Prostate gland (tissue), 2 donors: ENCODE measurements at regions not wholly inside any gene's neighbourhood (a gene's known extent, or its start where the extent isn't known, plus 50 kb on each side); places are given as distances from the start of the nearest gene placed in this dataset.

Experiments used
- DNase-seq: peaks from one replicate; pipeline ENCODE4 v3.0.0-alpha.2; 2019; ENCODE audit warnings: low spot score
- H3K27ac ChIP-seq, 2 donors: fragments of 200-600 bp; sonication (generic); 2 replicates each; pipeline ENCODE4 v1.5.1; 2017 to 2019
- H3K27me3 ChIP-seq: fragments of 200-600 bp; sonication (generic); replicated peaks from 2 replicates; pipeline ENCODE4 v1.5.1; 2019; ENCODE audit not compliant: insufficient read depth
- H3K36me3 ChIP-seq, 2 donors: fragments of 200-600 bp; sonication (generic); 1 replicate in 1 of 2; 2 replicates in 1 of 2; pipeline versions ENCODE4 v1.5.1 to v1.8.1; 2017 to 2019
- H3K4me1 ChIP-seq: fragments of 200-600 bp; sonication (generic); replicated peaks from 2 replicates; pipeline ENCODE4 v1.5.1; 2019
- H3K4me3 ChIP-seq, 2 donors: fragments of 200-600 bp; sonication (generic); 2 replicates each; pipeline ENCODE4 v1.5.1; 2017 to 2019
- H3K9me3 ChIP-seq: fragments of 200-600 bp; sonication (generic); 2 replicates; pipeline ENCODE4 v1.5.1; 2017
- POLR2A ChIP-seq: fragments of 450-650 bp; IDR thresholded peaks from one replicate; pipeline ENCODE4 v1.6.1; 2016; ENCODE audit warnings: antibody characterized with exemption, mild to moderate bottlenecking
- POLR2AphosphoS5 ChIP-seq: sonication (generic); formaldehyde crosslinking; IDR thresholded peaks from one replicate; pipeline ENCODE4 v1.6.1; 2017; ENCODE audit warnings: antibody characterized with exemption
- WGBS: methylation state at CpG from one replicate; pipeline ENCODE4 v1.1.5; 2018; 5-methylcytosine and 5-hydroxymethylcytosine counted together
- intact Hi-C: fragments of 100-400 bp; cut with DNase I; formaldehyde crosslinking; loops from one replicate; pipeline ENCODE4 v1.14.2; 2022
- TF ChIP-seq, protein P1 (sequence below), 4 experiments: fragments of 200-600 bp in 2 of 4; fragments of 450-650 bp in 2 of 4; sonication (generic) in 2 of 4; IDR thresholded peaks; 1 replicate in 3 of 4; 2 replicates in 1 of 4; pipeline ENCODE4 v1.5.1; 2016 to 2019; ENCODE audit warnings: antibody characterized with exemption in 4 of 4, mild to moderate bottlenecking in 2 of 4, moderate library complexity in 2 of 4

- TF ChIP-seq POLR2A (no peak), POLR2AphosphoS5 (peak; percentile 55)
- TF ChIP-seq, protein P1, sequence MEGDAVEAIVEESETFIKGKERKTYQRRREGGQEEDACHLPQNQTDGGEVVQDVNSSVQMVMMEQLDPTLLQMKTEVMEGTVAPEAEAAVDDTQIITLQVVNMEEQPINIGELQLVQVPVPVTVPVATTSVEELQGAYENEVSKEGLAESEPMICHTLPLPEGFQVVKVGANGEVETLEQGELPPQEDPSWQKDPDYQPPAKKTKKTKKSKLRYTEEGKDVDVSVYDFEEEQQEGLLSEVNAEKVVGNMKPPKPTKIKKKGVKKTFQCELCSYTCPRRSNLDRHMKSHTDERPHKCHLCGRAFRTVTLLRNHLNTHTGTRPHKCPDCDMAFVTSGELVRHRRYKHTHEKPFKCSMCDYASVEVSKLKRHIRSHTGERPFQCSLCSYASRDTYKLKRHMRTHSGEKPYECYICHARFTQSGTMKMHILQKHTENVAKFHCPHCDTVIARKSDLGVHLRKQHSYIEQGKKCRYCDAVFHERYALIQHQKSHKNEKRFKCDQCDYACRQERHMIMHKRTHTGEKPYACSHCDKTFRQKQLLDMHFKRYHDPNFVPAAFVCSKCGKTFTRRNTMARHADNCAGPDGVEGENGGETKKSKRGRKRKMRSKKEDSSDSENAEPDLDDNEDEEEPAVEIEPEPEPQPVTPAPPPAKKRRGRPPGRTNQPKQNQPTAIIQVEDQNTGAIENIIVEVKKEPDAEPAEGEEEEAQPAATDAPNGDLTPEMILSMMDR (IDR thresholded peaks at IDR 0.05) = peak; percentile 51 to 90 (median 78)
- 7% methylated on average over 5 of the region's 5 CpGs for WGBS
- intact Hi-C loops = loop anchor here (2.0 to 10.0 kb wide), 4 partner anchors 97 to 600 kb away; no protein-coding TSS in a partner anchor
- H3K4me3 ChIP-seq = no peak overlapping the region
- DNase-seq = peak; percentile 59
- H3K4me1 ChIP-seq = no peaks in the 10 kb centered on the region
- H3K36me3 ChIP-seq = no peaks in the 10 kb centered on the region
- H3K9me3 ChIP-seq = no peaks in the 10 kb centered on the region
- no peak overlapping the region for H3K27ac ChIP-seq
- H3K27me3 ChIP-seq = peaks cover 2% of the 10 kb centered on the region
Observed at GRCh38 chr6:797479-798077, 104.6 kb upstream of the EXOC2 start.

- no peaks in the 10 kb centered on the region for H3K9me3 ChIP-seq
- no peaks in the 10 kb centered on the region for H3K4me1 ChIP-seq
- WGBS = 12% methylated on average over 11 of the region's 11 CpGs
- peaks cover 2% of the 10 kb centered on the region for H3K27me3 ChIP-seq
- intact Hi-C loops = loop anchor here (5.0 to 10.0 kb wide), 3 partner anchors 100 to 602 kb away; no protein-coding TSS in a partner anchor
- no peak overlapping the region for H3K27ac ChIP-seq
- H3K4me3 ChIP-seq = no peak overlapping the region
- TF ChIP-seq POLR2AphosphoS5 = no peak
- TF ChIP-seq, protein P1 (IDR thresholded peaks at IDR 0.05) = no peak
- no peak for TF ChIP-seq POLR2A
- H3K36me3 ChIP-seq = no peaks in the 10 kb centered on the region
- no peak for DNase-seq
Observed at GRCh38 chr6:795046-795685, 102.2 kb upstream of the EXOC2 start.

GRCh38 chr6:793261-793660 is 100.3 kb upstream of the EXOC2 start:
- Histone ChIP-seq H3K4me3 (no peak overlapping the region), H3K36me3 (no peaks in the 10 kb centered on the region), H3K27ac (no peak overlapping the region), H3K9me3 (no peaks in the 10 kb centered on the region), H3K27me3 (peaks cover 2% of the 10 kb centered on the region), H3K4me1 (no peaks in the 10 kb centered on the region)
- DNase-seq = no peak
- no peak for TF ChIP-seq POLR2A
- no peak for TF ChIP-seq POLR2AphosphoS5
- TF ChIP-seq, protein P1 (IDR thresholded peaks at IDR 0.05) = no peak
- intact Hi-C loops = loop anchor here (10.0 kb wide), 1 partner anchor 102 kb away; no protein-coding TSS in a partner anchor
- WGBS = 68% methylated on average over 13 of the region's 13 CpGs

- DNase-seq = no peak
- H3K9me3 ChIP-seq = no peaks in the 10 kb centered on the region
- H3K36me3 ChIP-seq = no peaks in the 10 kb centered on the region
- peaks cover 2% of the 10 kb centered on the region for H3K27me3 ChIP-seq
- 88% methylated on average over 11 of the region's 11 CpGs for WGBS
- TF ChIP-seq POLR2AphosphoS5 = no peak
- TF ChIP-seq, protein P1 (IDR thresholded peaks at IDR 0.05) = no peak
- TF ChIP-seq POLR2A = no peak
- intact Hi-C loops = loop anchor here (10.0 kb wide), 1 partner anchor 102 kb away; no protein-coding TSS in a partner anchor
- no peak overlapping the region for H3K4me3 ChIP-seq
- H3K4me1 ChIP-seq = no peaks in the 10 kb centered on the region
- H3K27ac ChIP-seq = no peak overlapping the region
Observed at GRCh38 chr6:792662-793061, 99.7 kb upstream of the EXOC2 start.
